ENCODE measurements at regions not wholly inside any gene's neighbourhood (a gene's known extent, or its start where the extent isn't known, plus 50 kb on each side); places are given as distances from the start of the nearest gene placed in this dataset.

DNA sequence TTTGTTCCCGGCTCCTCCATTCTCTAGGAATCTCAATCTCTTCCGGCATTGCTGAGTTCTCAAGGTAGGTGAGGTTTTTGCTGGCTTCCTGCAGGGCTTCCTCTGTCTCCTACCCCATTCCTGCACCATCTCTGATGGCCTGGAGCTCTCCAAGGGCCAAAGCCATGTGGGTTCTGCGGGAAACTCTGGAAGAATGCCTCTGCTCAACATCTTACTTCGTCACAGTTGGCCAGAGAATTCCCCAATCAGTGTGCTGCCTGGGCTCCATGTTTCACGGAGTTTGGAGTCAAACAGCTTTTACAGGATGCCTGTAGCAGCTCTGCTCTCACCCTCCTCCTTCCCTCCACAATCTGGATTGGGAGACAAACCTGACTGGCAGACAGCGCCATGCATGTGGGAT, 253.9 kb upstream of the HES1 start:
- Histone ChIP-seq H3K4me3 (ENCODE audit: low read length) (no peak overlapping the region), H3K9me3 (ENCODE audit: low read length) (no peaks in the 10 kb centered on the region), H3K4me2 (ENCODE audit: low read length) (no peak overlapping the region), H3K79me2 (replicated peaks; ENCODE audit: insufficient read depth, low read length) (no peaks in the 10 kb centered on the region), H3K9me2 (ENCODE audit: insufficient read depth, low read length) (no peaks in the 10 kb centered on the region), H3K36me3 (ENCODE audit: insufficient read depth, low read length) (no peaks in the 10 kb centered on the region), H3K9ac (ENCODE audit: low read length) (no peak overlapping the region), H4K20me1 (ENCODE audit: insufficient read depth) (no peaks in the 10 kb centered on the region), H3K27ac (ENCODE audit: low read length) (no peak overlapping the region), H3F3A (ENCODE audit: insufficient read depth, low read length, poor library complexity, severe bottlenecking) (no peaks in the 10 kb centered on the region), H3K27me3 (ENCODE audit: insufficient read depth, low read depth, low read length) (no peaks in the 10 kb centered on the region), H2AFZ (ENCODE audit: low read depth, low read length) (no peak overlapping the region)
- TF ChIP-seq, protein P1, sequence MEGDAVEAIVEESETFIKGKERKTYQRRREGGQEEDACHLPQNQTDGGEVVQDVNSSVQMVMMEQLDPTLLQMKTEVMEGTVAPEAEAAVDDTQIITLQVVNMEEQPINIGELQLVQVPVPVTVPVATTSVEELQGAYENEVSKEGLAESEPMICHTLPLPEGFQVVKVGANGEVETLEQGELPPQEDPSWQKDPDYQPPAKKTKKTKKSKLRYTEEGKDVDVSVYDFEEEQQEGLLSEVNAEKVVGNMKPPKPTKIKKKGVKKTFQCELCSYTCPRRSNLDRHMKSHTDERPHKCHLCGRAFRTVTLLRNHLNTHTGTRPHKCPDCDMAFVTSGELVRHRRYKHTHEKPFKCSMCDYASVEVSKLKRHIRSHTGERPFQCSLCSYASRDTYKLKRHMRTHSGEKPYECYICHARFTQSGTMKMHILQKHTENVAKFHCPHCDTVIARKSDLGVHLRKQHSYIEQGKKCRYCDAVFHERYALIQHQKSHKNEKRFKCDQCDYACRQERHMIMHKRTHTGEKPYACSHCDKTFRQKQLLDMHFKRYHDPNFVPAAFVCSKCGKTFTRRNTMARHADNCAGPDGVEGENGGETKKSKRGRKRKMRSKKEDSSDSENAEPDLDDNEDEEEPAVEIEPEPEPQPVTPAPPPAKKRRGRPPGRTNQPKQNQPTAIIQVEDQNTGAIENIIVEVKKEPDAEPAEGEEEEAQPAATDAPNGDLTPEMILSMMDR (IDR thresholded peaks at IDR 0.05; ENCODE audit: poor library complexity, severe bottlenecking) = no peak
- TF ChIP-seq EZH2 (IDR thresholded peaks at IDR 0.05; ENCODE audit: borderline replicate concordance, insufficient read depth, low read length, poor library complexity, severe bottlenecking) (no peak), SMC3 (conservative IDR thresholded peaks at IDR 0.05; ENCODE audit: poor library complexity) (no peak), POLR2AphosphoS5 (IDR thresholded peaks at IDR 0.05) (no peak), EP300 (conservative IDR thresholded peaks at IDR 0.05; ENCODE audit: poor library complexity, severe bottlenecking) (no peak), MXI1 (conservative IDR thresholded peaks at IDR 0.05; ENCODE audit: poor library complexity, severe bottlenecking) (no peak), RAD21 (conservative IDR thresholded peaks at IDR 0.05) (no peak), TAF1 (IDR thresholded peaks at IDR 0.05; ENCODE audit: low read depth) (no peak)
- TF ChIP-seq, protein P2, sequence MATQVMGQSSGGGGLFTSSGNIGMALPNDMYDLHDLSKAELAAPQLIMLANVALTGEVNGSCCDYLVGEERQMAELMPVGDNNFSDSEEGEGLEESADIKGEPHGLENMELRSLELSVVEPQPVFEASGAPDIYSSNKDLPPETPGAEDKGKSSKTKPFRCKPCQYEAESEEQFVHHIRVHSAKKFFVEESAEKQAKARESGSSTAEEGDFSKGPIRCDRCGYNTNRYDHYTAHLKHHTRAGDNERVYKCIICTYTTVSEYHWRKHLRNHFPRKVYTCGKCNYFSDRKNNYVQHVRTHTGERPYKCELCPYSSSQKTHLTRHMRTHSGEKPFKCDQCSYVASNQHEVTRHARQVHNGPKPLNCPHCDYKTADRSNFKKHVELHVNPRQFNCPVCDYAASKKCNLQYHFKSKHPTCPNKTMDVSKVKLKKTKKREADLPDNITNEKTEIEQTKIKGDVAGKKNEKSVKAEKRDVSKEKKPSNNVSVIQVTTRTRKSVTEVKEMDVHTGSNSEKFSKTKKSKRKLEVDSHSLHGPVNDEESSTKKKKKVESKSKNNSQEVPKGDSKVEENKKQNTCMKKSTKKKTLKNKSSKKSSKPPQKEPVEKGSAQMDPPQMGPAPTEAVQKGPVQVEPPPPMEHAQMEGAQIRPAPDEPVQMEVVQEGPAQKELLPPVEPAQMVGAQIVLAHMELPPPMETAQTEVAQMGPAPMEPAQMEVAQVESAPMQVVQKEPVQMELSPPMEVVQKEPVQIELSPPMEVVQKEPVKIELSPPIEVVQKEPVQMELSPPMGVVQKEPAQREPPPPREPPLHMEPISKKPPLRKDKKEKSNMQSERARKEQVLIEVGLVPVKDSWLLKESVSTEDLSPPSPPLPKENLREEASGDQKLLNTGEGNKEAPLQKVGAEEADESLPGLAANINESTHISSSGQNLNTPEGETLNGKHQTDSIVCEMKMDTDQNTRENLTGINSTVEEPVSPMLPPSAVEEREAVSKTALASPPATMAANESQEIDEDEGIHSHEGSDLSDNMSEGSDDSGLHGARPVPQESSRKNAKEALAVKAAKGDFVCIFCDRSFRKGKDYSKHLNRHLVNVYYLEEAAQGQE (IDR thresholded peaks at IDR 0.05; ENCODE audit: borderline replicate concordance) = no peak

DNA sequence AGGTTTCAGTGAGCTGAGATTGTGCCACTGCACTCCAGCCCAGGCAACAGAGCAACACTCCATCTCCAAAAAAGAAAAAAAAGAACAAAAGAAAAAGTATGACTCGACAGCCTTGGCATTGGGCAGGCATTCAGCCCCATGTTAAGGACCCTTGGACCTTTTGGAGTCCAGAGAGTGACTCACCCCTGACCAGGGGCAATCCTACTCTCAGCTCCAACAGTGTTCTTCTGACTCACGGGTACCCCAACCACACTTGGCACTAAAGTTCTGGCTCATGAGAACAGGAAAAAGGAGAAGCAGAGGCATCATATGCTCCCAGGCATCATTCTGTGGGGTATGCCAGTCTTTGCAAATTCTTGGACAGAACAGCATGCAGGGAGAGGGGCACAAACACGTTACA, 252.4 kb upstream of the HES1 start:
- Histone ChIP-seq H3K79me2 (replicated peaks; ENCODE audit: insufficient read depth, low read length) (no peaks in the 10 kb centered on the region), H4K20me1 (ENCODE audit: insufficient read depth) (no peaks in the 10 kb centered on the region), H3F3A (ENCODE audit: insufficient read depth, low read length, poor library complexity, severe bottlenecking) (no peaks in the 10 kb centered on the region), H3K4me2 (ENCODE audit: low read length) (no peak overlapping the region), H3K9ac (ENCODE audit: low read length) (no peak overlapping the region), H3K9me2 (ENCODE audit: insufficient read depth, low read length) (no peaks in the 10 kb centered on the region), H2AFZ (ENCODE audit: low read depth, low read length) (no peak overlapping the region), H3K27ac (ENCODE audit: low read length) (no peak overlapping the region), H3K4me3 (ENCODE audit: low read length) (no peak overlapping the region), H3K9me3 (ENCODE audit: low read length) (no peaks in the 10 kb centered on the region), H3K27me3 (ENCODE audit: insufficient read depth, low read depth, low read length) (no peaks in the 10 kb centered on the region), H3K36me3 (ENCODE audit: insufficient read depth, low read length) (no peaks in the 10 kb centered on the region)
- TF ChIP-seq, protein P2 (IDR thresholded peaks at IDR 0.05; ENCODE audit: borderline replicate concordance) = no peak
- TF ChIP-seq RAD21 (conservative IDR thresholded peaks at IDR 0.05) (no peak), POLR2AphosphoS5 (IDR thresholded peaks at IDR 0.05) (no peak), EP300 (conservative IDR thresholded peaks at IDR 0.05; ENCODE audit: poor library complexity, severe bottlenecking) (no peak), TAF1 (IDR thresholded peaks at IDR 0.05; ENCODE audit: low read depth) (no peak), SMC3 (conservative IDR thresholded peaks at IDR 0.05; ENCODE audit: poor library complexity) (no peak)

Data from neural cell (in vitro differentiated cells).